Inferior parietal cortex (tissue), 1 donor: ENCODE measurements at regions not wholly inside any gene's neighbourhood (a gene's known extent, or its start where the extent isn't known, plus 50 kb on each side); places are given as distances from the start of the nearest gene placed in this dataset.
"Not testable (repeated sequence)": the region's sequence is repeated elsewhere in the genome, so short reads cannot be mapped to it uniquely, and the experiment has no call there.

Experiments used
- DNase-seq: peaks from one replicate; pipeline ENCODE4 v3.0.0-alpha.2; 2016; ENCODE audit errors: extremely low spot score

GRCh38 chr6:128595544-128595943, 75.1 kb upstream of the PTPRK start:
- DNase-seq = no peak

- no peak for DNase-seq
Measured at GRCh38 chr6:128586095-128586494, 65.7 kb upstream of the PTPRK start.

GRCh38 chr6:128580224-128581110, 60.1 kb upstream of the PTPRK start:
- DNase-seq = no peak

- DNase-seq = not testable (repeated sequence)
Measured at GRCh38 chr6:128575254-128575653, 54.9 kb upstream of the PTPRK start.

- no peak for DNase-seq
Measured at GRCh38 chr6:128574402-128574801, 54.0 kb upstream of the PTPRK start.

GRCh38 chr6:128573036-128573435, 52.6 kb upstream of the PTPRK start:
- no peak for DNase-seq

GRCh38 chr6:128572294-128572693, 51.9 kb upstream of the PTPRK start:
- DNase-seq = no peak

GRCh38 chr6:128570680-128571063, 50.3 kb upstream of the PTPRK start:
- no peak for DNase-seq

- no peak for DNase-seq
Measured at GRCh38 chr6:128569732-128570679, 49.6 kb upstream of the PTPRK start.
